ENCODE measurements at regions not wholly inside any gene's neighbourhood (a gene's known extent, or its start where the extent isn't known, plus 50 kb on each side); places are given as distances from the start of the nearest gene placed in this dataset.

GRCh38 chr11:103824116-103824515, 212.3 kb upstream of the DDI1 start:
- Histone ChIP-seq H3K36me3 (ENCODE audit: control insufficient read depth, insufficient read depth, low read length) (no peaks in the 10 kb centered on the region), H3K9ac (ENCODE audit: insufficient read depth, low read length) (no peak overlapping the region), H4K20me1 (ENCODE audit: control insufficient read depth, extremely low read depth, insufficient read depth, low read length) (no peaks in the 10 kb centered on the region), H2AFZ (ENCODE audit: low read length) (no peak overlapping the region), H3K27me3 (ENCODE audit: control insufficient read depth, insufficient read depth, low read length) (no peaks in the 10 kb centered on the region), H3K4me2 (ENCODE audit: extremely low read depth, insufficient read depth, low read length) (no peak overlapping the region), H3K4me3 (replicated peaks in 1 of 4; ENCODE audit: control extremely low read depth in 1 of 4, insufficient read depth in 1 of 4, low read depth in 3 of 4, low read length in 4 of 4) (no peak overlapping the region), H3K79me2 (ENCODE audit: control insufficient read depth, insufficient read depth, low read length) (no peaks in the 10 kb centered on the region), H3K9me3 (ENCODE audit: control insufficient read depth, insufficient read depth, low read depth, low read length) (no peaks in the 10 kb centered on the region), H3K27ac (ENCODE audit: insufficient read depth, low read length) (no peak overlapping the region), H3K4me1 (ENCODE audit: control insufficient read depth, extremely low read depth, insufficient read depth, low read length) (no peaks in the 10 kb centered on the region)
- TF ChIP-seq CTCF (conservative IDR thresholded peaks at IDR 0.05 in 1 of 2, IDR thresholded peaks at IDR 0.05 in 1 of 2; ENCODE audit: low read depth in 1 of 2, low read length in 2 of 2) (no peak), EZH2 (IDR thresholded peaks at IDR 0.05; ENCODE audit: low read length, missing control alignments) (no peak)
- no peak for DNase-seq (ENCODE audit: low read depth in 2 of 2)

- H3K27me3 ChIP-seq (ENCODE audit: control insufficient read depth, insufficient read depth, low read length), result no peaks in the 10 kb centered on the region
- H3K79me2 ChIP-seq (ENCODE audit: control insufficient read depth, insufficient read depth, low read length), result no peaks in the 10 kb centered on the region
- no peak overlapping the region for H3K4me3 ChIP-seq (replicated peaks in 1 of 4; ENCODE audit: control extremely low read depth in 1 of 4, insufficient read depth in 1 of 4, low read depth in 3 of 4, low read length in 4 of 4)
- H3K4me2 ChIP-seq (ENCODE audit: extremely low read depth, insufficient read depth, low read length), result no peak overlapping the region
- no peak overlapping the region for H3K27ac ChIP-seq (ENCODE audit: insufficient read depth, low read length)
- H3K36me3 ChIP-seq (ENCODE audit: control insufficient read depth, insufficient read depth, low read length), result no peaks in the 10 kb centered on the region
- DNase-seq (ENCODE audit: low read depth in 2 of 2), result no peak
- no peak overlapping the region for H2AFZ ChIP-seq (ENCODE audit: low read length)
- no peaks in the 10 kb centered on the region for H3K4me1 ChIP-seq (ENCODE audit: control insufficient read depth, extremely low read depth, insufficient read depth, low read length)
- H3K9ac ChIP-seq (ENCODE audit: insufficient read depth, low read length), result no peak overlapping the region
- TF ChIP-seq EZH2 (IDR thresholded peaks at IDR 0.05; ENCODE audit: low read length, missing control alignments), result no peak
- no peak for TF ChIP-seq CTCF (conservative IDR thresholded peaks at IDR 0.05 in 1 of 2, IDR thresholded peaks at IDR 0.05 in 1 of 2; ENCODE audit: low read depth in 1 of 2, low read length in 2 of 2)
- H4K20me1 ChIP-seq (ENCODE audit: control insufficient read depth, extremely low read depth, insufficient read depth, low read length), result no peaks in the 10 kb centered on the region
- no peaks in the 10 kb centered on the region for H3K9me3 ChIP-seq (ENCODE audit: control insufficient read depth, insufficient read depth, low read depth, low read length)
Measured at GRCh38 chr11:103825469-103825868, 211.0 kb upstream of the DDI1 start.

- no peak overlapping the region for H2AFZ ChIP-seq (ENCODE audit: low read length)
- no peaks in the 10 kb centered on the region for H3K36me3 ChIP-seq (ENCODE audit: control insufficient read depth, insufficient read depth, low read length)
- no peak overlapping the region for H3K9ac ChIP-seq (ENCODE audit: insufficient read depth, low read length)
- H3K9me3 ChIP-seq (ENCODE audit: control insufficient read depth, insufficient read depth, low read depth, low read length), result no peaks in the 10 kb centered on the region
- H3K4me3 ChIP-seq (replicated peaks in 1 of 4; ENCODE audit: control extremely low read depth in 1 of 4, insufficient read depth in 1 of 4, low read depth in 3 of 4, low read length in 4 of 4), result no peak overlapping the region
- H3K27ac ChIP-seq (ENCODE audit: insufficient read depth, low read length), result no peak overlapping the region
- DNase-seq (ENCODE audit: low read depth in 2 of 2), result no peak
- TF ChIP-seq EZH2 (IDR thresholded peaks at IDR 0.05; ENCODE audit: low read length, missing control alignments), result no peak
- no peak for TF ChIP-seq CTCF (conservative IDR thresholded peaks at IDR 0.05 in 1 of 2, IDR thresholded peaks at IDR 0.05 in 1 of 2; ENCODE audit: low read depth in 1 of 2, low read length in 2 of 2)
- no peaks in the 10 kb centered on the region for H4K20me1 ChIP-seq (ENCODE audit: control insufficient read depth, extremely low read depth, insufficient read depth, low read length)
- H3K4me2 ChIP-seq (ENCODE audit: extremely low read depth, insufficient read depth, low read length), result no peak overlapping the region
- no peaks in the 10 kb centered on the region for H3K79me2 ChIP-seq (ENCODE audit: control insufficient read depth, insufficient read depth, low read length)
- no peaks in the 10 kb centered on the region for H3K27me3 ChIP-seq (ENCODE audit: control insufficient read depth, insufficient read depth, low read length)
- H3K4me1 ChIP-seq (ENCODE audit: control insufficient read depth, extremely low read depth, insufficient read depth, low read length), result no peaks in the 10 kb centered on the region
Measured at GRCh38 chr11:103826856-103827255, 209.6 kb upstream of the DDI1 start.
